ENCODE measurements at regions not wholly inside any gene's neighbourhood (a gene's known extent, or its start where the extent isn't known, plus 50 kb on each side); places are given as distances from the start of the nearest gene placed in this dataset.
A peak's percentile ranks its signal among the peaks of the same experiment; 100 is the strongest.

GRCh38 chr10:106506526-106507283 is 657.8 kb downstream of the SORCS1 start:
- no peak for TF ChIP-seq CTCF (IDR thresholded peaks at IDR 0.05; ENCODE audit: low read length, missing control alignments)
- H3K4me3 ChIP-seq (replicated peaks; ENCODE audit: low read depth, low read length), result no peak overlapping the region
- DNase-seq (ENCODE audit: low read depth), result peak; percentile 58

GRCh38 chr10:106504536-106504935 is 660.0 kb downstream of the SORCS1 start:
- no peak overlapping the region for H3K4me3 ChIP-seq (replicated peaks; ENCODE audit: low read depth, low read length)
- DNase-seq (ENCODE audit: low read depth), result no peak
- no peak for TF ChIP-seq CTCF (IDR thresholded peaks at IDR 0.05; ENCODE audit: low read length, missing control alignments)

DNA sequence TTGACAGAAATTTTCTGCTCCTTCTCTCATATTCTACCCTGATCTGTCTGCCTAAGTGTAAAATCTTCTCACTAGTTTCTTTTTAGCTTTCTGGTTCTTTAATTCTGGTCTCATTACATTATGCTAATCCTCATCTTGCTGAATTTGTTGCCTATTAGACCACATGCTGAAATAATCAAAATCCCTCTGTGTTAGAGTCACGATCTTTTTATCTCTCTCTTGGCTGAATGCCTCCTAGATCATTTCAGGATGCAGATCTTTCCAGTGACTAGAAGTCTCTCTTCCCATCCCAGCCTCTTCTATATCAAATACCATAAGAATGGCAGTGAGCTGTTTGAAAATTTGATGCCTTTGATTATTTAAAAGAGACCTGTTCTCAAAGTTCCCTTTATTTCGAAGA is 661.9 kb downstream of the SORCS1 start:
- TF ChIP-seq CTCF (IDR thresholded peaks at IDR 0.05; ENCODE audit: low read length, missing control alignments), result no peak
- H3K4me3 ChIP-seq (replicated peaks; ENCODE audit: low read depth, low read length), result no peak overlapping the region
- DNase-seq (ENCODE audit: low read depth), result no peak

DNA sequence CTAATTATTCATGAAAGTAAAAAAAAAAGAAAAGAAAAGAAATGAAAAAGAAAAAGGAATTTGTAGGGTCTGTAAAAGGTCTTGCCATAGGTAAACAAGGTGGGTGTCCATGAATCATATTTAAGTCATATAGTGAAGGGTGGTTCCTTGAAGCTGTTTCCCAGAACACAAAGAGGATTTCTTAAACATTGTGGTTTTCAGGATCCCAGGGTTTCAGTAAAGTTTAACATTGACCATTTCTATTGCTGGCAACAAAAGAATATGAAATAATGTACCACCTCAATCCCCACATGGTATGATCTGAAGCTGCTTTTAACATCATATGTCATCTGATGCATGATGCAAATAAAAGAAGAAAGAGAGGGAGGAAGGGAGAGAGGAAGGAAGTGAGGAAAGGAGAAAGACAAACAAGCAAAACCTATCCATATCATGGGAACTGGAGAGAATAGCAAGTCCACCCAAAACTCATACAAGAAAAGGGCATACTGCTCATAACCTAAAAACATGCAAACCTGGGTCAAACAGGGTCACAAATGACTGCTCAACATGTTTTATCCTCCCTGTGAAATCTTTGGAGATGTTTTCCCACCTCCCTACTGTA is 663.5 kb downstream of the SORCS1 start:
- DNase-seq (ENCODE audit: low read depth), result peak; percentile 24
- TF ChIP-seq CTCF (IDR thresholded peaks at IDR 0.05; ENCODE audit: low read length, missing control alignments), result no peak
- no peak overlapping the region for H3K4me3 ChIP-seq (replicated peaks; ENCODE audit: low read depth, low read length)

DNA sequence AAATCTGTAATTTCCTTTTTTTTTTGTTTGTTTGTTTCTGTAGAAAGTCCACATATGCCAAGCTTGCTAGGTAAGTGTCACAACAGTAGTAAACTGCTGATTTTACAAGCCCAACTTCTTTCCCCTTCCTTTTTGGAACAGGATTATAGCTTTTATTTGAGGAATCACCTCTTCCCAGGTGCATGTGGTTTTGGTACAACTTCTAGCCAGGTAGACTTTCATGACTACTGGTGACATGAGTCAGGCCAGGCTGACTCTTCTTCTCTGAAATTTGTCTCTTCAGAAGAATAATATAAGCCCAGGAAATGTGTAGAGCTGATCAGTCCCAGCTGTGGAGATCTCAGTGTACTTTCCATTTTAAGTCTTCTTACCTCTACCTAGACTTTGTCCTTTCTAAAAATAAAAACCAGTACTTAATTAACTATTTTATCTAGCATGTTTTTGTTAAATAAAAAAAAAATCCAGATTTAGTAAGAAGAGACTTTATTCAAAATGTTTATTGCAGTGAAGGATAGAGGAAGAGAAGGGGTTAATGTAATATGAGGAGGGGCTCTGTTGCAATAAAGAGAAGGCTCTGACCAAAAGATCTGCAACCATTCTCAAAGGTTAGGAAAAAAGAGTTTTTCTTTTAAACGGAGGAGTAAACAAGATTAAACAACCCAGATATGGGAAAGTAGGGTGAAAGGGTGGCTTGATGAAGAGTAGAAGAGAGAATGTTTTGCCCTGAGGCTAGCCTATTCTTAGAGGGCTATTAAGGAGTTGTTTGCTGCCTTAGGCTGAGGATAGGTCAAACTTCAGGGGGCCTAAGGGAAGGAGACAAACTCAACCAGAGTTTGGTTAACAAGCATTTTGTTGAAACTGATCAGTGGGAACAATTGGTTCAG is 664.2 kb downstream of the SORCS1 start:
- no peak overlapping the region for H3K4me3 ChIP-seq (replicated peaks; ENCODE audit: low read depth, low read length)
- no peak for TF ChIP-seq CTCF (IDR thresholded peaks at IDR 0.05; ENCODE audit: low read length, missing control alignments)
- DNase-seq (ENCODE audit: low read depth), result no peak

DNA sequence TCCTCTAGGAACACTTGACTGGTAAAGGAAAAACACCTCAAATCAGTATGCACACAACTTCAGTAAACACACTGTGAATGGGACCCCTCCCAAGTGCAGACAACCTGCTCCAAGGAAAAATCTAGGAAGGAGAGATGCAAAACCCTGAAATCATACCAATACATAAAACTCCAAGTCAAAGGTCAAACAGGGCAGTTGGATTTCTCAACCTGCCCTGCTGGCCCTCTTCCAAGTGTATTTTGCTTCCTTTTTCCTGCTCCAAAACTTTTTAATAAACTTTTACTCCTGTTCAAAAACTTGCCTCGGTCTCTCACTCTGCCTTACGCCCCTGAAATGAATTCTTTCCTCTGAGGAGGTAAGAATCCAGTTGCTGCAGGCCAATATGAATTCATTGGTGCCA is 665.1 kb downstream of the SORCS1 start:
- no peak for TF ChIP-seq CTCF (IDR thresholded peaks at IDR 0.05; ENCODE audit: low read length, missing control alignments)
- DNase-seq (ENCODE audit: low read depth), result no peak
- H3K4me3 ChIP-seq (replicated peaks; ENCODE audit: low read depth, low read length), result no peak overlapping the region
